HG03432 (cell line): ENCODE measurements at regions not wholly inside any gene's neighbourhood (a gene's known extent, or its start where the extent isn't known, plus 50 kb on each side); places are given as distances from the start of the nearest gene placed in this dataset.

ENCODE experiments used
- ATAC-seq: cut with Tn5 transposase; IDR thresholded peaks from one replicate; pipeline ENCODE4 v1.9.1; 2021; ENCODE audit warnings: mild to moderate bottlenecking, moderate library complexity; ENCODE audit not compliant: unreplicated experiment

DNA sequence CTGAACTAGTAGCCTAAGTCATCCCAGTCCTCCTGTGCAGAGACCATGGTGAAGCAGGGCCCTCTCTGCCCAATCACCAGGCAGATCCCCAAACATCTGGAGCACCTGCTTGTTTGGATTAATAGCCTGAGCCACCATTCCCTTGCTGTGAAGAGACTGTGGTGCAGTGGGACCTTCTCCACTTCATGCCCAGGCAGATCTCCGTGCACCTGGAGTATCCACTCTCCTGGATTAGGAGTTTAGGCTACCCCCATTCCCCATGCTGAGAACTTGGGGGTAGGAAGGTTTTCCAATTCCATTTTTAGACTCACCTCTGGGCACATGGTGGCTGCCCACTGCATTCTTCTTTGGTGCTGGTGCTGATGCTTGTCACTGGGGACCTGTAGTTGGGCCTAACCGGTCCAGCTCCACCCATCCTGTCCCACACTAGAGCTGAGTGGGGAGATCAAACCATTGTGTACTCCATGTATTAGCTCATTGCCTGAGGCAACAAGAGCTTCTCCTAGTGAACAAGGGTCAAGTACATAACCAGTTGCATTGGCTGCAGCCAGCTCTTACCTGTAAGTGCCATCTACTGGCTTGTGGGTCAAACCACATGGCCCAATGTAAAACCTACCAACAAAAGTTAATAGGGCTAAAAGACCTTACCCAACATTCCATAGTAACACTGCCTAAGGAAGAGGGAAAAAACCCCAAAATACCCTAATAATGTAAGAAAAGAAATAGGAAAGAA lies 382.5 kb upstream of the CBLB start:
- no peak for ATAC-seq

DNA sequence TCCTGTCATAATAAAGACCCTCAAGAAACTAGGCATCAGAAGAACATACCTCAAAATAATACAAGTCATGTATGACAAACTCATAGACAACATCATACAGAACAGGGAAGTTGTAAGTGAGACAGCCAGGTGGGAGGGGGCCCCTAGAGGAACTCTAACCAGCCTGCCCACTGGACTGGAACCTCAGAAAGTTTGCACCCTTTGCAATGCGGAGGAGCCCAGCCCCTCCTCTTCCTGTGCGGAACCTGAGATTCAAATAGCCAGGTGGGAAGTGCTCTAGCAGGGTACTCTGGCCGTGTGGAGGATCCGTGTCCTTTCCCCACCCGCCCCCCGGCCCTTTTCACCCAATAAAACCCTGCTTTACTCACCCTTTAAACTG lies 387.0 kb upstream of the CBLB start:
- peak; percentile 95 for ATAC-seq

DNA sequence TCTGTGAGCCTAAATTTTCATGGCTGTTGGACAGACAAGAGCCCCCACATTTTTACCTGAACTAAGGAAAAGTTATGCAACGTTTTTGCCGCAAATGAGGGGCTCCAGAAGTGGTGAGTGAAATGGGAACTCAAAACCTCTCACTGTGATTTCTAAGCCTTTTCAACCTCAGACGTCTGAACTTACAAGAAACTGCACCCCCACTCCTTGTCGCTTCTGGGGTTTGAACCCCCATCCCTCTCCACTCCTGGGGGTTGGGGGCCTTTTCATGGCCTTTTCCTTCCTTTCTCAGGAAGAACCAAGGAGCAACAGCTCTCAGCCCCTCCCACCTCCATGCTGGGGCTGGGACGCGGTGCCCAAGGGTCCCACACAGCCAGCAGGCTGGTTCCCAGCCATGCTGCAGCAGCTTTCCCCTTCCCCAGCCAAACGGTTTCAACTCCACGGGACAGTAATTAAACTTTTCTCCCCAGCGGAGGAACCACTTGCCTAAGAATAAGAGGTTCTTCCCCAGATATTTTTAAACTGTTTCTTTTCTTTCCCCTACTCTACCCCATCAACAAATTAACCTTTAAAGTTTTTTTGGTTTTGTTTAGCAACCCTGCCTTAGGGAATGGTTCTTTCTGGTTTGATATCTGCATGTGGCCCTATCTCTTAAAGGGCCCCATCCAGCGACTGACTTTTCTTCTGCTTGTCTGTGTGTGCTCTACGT lies 387.6 kb upstream of the CBLB start:
- ATAC-seq = peak; percentile 37

DNA sequence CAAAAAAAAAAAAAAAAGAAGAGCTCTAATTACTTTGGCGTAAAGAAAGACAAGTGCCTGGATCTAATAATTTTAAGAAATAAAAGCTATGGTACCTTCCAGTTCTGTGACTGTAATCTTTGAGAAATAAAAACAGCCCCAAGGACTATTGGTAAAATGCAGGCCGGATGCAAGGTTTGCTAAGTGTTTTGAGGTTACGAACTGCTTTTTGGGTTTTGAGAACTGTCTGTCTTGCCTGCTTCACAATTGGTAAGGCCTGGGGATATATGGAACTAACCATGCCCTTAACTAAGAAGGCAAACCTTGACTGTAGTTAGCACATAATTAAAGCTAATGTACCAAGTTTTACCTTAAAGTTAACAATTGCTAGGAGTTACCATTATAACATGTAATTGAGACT lies 388.4 kb upstream of the CBLB start:
- ATAC-seq = no peak

DNA sequence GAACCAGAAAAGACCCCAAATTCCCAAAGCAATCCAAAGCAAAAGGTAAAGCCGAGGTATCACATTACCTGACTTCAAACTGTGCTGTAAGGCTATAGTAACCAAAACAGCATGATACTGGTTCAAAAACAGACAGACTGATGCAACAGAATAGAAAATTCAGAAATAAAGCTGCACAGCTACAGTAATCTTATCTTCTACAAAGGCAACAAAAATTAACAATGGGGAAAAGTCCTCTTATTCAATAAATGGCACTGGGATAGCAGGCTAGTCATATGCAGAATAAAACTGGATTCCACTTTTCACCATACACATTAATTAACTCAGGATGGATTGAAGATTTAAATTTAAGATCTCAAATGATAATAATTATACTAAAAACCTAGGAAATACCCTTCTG lies 392.6 kb upstream of the CBLB start:
- ATAC-seq = no peak

DNA sequence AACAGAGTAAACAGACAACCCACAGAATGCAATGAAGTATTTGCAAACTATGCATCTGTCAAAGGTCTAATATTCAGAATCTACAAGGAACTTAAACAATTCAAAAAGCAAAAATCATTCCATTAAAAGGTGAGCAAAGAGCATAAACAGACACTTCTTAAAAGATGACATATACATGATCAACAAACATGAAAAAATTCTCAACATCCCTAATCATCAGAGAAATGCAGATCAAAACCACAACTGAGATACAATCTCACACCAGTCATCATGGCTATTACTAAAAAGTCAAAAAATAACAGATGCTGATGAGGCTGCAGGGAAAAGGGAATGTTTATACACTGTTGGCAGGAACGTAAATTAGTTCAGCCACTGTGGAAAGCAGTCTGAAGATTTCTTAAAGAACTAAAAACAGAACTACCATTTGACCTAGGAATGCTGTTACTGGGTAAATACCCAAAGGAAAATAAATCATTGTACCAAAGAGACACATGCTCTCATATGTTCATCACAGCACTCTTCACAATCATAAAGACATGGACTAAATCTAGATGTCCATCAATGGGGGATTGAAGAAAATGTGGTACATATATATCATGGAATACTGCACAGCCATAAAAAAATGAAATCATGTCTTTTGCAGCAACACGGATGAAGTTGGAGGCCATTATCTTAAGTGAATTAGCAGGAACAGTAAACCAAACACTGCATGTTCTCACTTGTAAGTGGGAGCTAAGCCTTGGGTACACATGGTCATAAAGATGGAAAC lies 393.3 kb upstream of the CBLB start:
- no peak for ATAC-seq

DNA sequence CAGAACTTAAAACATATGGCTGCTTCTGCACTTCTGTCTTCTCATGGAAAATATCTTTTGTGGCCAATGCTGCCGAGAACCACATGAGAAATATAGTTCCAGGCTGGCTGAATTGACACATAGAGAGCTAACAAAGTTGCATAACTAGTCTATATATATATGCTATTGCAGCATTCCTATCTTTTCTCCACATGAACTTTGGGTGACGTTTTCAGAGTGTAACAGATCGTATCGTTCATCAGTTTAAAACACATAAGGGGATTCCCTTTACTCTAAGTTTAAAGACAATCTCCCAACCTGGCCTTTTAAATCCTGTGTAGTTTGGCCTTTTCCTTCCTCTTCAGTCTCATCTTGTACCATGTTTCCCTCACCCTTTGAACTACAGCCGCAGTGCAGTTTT lies 394.2 kb upstream of the CBLB start:
- no peak for ATAC-seq

DNA sequence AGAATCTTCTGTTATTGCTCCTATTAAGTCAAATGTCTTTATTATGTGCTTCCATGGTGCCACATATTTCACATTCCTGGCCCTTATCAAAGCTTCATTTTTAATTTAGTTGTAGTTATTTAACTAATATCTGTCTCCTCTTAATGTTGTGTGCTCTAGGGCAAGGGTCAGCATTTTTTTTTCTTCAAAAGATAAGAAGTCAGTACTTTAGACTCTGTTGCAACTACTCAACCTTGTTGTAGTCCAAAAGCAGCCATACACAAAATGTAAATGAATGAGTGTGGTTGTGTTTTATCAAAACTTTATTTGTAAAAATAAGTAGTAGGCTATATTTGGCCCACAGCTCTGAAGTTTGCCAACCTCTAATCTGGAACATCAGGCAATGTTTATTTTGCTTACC lies 394.7 kb upstream of the CBLB start:
- no peak for ATAC-seq

DNA sequence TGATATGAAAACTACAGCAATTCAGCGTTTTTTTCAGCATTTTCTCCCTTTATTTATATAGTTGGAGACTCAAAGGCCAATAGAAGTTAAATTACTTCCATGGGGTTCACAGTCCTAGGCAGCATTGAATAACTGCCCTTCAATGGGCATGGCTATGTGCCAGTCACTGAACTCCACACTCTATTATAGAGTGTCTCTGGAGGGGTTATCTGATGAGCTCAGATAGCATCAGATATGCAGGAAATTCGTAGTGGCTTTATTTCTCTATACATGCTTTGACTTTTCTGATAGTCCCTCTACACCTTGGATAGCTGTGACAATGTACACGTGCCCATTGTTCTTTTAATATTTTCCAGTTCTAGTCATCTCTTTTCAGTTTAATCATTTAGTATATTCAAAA lies 396.9 kb upstream of the CBLB start:
- no peak for ATAC-seq

DNA sequence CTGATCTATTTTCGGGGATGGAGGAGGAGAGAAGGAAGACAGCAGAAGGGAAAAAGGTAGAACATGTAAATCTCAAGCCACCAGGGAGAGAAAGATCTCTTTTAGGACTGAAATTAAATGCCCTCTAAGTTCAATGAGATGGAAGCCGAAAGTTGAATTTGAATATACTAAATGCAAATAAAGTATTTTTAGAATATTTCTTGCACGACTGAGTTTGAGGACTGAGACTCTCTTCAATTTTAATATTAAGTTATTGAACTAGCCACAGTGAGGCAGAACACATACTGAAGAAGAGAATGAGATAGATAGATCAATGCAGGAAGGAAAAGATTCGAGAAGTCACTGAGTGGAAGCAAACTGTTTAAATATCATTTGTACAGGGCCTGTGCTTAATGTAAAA lies 399.9 kb upstream of the CBLB start:
- peak; percentile 60 for ATAC-seq

DNA sequence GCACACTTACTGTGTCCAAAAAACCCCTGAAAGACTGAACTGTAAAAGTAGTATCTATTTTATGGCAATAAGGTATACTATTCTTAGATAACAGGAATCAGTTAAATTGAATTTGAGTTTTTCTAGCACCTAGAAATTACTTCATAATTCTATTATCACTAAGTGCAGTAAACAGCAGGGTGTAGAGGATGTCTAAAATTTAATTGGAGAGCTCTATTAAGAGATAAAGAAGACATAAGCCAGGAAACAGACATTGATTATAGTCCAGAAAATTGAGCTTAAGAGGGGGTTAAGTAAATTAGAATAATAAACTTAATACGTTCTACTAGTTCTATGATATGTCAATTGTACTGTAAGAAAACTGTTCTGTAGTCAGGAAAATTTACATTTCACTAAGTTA lies 403.5 kb upstream of the CBLB start:
- no peak for ATAC-seq

DNA sequence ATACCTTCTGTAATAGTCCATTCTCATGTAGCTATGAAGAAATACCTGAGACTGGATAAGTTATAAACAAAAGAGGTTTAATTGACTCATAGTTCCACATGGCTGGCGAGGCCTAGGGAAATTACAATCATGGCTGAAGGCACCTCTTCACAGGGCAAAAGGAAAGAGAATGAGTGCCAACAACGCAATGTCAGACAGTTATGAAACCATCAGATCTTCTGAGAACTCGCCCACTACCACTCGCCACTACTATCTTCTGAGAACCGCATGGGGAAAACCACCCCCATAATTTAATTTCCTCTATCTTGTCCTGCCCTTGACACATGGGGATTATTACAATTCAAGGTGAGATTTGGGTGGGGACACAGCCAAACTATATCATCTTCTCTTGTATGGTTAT lies 406.8 kb upstream of the CBLB start:
- no peak for ATAC-seq

DNA sequence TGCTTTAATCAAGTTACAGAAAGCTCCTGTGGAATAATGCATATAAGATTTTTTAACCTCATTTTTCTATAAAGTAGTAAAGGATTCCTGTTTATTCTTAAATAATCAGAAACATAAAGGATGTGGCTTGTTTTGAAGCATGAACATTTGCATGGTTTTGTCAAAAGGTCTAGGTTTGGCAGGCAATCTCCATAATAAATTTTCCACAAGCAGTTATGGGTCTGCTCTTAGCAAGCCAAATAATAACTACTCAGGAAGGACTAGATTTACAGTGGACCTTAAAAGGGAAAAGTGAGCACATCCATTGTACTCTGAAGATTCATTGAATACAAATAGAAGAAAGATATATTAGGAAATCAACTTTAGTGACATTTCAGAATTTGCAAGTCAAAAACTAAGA lies 407.3 kb upstream of the CBLB start:
- no peak for ATAC-seq

DNA sequence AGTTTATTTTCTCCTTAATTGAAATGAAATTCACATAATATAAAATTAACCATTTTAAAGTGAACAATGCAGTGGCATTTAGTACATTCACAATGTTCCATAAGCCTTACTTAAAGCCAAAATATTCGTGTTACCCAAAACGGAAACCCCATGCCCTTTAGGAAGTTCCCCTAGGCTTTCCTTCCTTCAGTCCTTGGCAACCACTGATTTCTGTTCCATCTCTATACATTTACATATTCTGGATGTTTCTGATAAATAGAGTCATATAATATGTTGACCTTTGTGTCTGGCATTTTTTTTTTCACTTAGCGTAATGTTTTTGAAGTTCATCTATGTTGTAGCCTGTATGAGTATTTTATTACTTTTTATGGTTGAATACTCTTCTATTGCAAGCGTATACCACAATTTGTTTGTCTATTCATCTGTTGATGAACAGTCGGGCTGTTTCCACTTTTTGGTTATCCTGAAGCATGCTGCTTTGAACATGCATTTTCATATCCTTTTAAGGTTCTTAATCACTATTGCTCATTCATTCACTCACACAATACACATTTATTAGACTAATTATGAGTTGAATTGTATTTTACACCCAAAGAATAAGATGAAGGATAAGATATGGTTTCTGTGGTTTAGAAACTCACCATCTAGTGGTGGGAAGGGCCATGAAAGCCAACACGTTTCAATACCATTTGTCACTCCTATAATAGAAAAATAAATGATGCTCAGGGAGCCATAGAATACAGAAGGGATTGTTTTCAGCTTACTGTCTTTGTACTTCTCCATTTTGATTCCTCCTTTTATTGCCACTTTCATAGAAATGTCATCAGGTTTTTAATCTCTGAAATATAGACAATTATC lies 408.2 kb upstream of the CBLB start:
- ATAC-seq = no peak

DNA sequence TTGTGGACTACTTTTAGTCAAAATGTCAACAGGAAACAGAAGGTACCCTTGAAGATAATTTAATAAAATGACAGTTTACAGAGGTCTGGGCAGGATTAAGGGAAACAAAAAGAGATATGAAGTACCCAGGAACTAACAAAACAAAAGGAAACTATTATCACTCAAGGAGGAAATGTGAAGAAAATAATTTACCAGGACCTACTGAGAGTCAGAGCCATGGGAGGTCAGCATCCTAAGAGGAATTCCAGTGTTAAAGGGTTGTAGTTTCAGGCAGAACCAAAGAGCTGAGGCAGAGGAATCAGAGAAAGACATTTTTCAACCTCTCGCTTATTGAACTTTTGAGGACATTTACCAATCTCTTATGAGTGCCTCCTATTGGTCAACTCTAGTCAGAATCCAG lies 408.9 kb upstream of the CBLB start:
- ATAC-seq = no peak

DNA sequence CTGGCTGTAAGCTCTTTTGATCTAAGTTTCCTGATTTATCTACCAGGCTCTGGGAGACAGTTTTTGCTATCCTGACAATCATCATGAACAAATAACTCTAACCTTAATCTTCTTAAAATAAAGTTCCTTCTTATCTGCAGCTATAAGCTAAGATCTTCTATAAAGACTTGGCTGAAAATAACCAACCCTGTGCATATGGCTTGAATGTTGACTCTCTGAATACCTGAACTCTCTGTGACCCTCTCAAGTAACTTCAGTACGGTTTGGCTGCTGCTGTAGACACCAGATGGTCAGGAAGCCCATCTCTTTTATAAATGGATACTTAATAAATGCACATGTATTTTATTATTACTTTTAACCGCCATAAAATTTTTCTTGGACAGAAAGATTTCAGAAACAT lies 412.4 kb upstream of the CBLB start:
- ATAC-seq = no peak

DNA sequence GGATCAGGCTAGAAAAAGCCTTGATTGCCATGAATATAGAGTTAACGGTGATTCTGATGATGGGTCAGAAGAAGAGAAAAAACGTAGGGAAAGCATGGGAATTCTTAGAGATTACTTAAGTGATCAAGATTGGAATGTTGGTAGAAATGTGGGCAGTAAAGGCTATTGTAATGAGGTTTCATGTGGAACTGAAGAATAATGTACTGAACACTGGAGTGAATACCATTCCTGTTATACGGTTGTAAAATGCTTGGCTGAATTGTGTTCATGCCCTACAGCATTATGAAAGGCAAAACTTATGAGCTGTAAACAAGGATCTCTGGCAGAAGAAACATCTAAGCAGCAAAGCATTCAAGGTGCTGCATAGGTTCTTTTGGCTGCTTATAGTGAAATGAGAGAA lies 414.1 kb upstream of the CBLB start:
- ATAC-seq = no peak

DNA sequence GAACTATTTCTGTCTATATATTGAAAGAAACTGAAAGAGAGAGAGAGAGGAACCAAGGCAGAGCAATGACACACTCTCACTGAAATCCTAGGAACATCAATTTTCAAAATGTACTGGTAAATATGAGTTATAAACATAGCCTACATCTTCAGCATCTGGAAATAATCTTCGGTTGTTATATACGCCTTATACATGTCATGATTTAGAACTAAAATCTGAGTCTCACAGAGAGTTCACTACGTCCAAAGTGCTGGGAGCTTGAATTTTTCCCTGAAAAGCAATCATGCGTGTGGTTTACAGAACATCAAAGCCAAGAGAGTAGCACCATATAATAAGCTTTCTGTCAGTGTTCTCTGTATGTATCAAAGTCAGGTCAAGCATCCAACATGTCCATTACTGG lies 420.0 kb upstream of the CBLB start:
- ATAC-seq = no peak

DNA sequence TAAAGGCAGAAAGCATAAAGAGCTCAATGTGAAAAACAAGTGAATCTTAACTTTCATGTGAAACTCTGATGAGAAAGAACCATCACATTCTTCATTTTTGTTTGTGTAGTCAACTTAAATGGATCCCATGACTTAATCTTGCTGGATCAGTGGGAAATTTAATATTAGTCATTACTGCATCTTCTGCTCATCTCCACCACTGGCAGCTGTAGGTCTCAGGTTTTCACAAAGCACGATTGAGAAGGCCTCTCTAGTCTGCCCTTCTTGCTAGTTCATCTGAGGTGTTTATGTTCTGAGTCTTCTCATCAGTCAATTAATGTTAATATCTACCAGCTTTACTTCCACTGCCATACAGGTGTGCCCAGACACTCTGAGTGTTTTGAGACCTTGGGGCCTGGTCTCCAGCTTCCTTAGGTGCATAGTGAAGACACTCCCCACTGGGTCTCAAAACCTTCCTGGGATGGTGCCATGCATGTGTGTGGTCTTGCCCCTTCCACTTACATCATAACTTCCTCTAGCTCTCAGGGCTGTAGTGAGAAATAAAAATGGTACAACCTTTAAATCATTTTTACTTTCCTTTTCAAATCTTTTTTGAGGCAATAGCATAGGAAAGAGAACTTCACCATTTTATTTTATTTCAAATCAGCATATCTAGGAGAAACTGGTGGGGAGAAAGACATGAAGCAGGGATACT lies 421.6 kb upstream of the CBLB start:
- ATAC-seq = no peak

DNA sequence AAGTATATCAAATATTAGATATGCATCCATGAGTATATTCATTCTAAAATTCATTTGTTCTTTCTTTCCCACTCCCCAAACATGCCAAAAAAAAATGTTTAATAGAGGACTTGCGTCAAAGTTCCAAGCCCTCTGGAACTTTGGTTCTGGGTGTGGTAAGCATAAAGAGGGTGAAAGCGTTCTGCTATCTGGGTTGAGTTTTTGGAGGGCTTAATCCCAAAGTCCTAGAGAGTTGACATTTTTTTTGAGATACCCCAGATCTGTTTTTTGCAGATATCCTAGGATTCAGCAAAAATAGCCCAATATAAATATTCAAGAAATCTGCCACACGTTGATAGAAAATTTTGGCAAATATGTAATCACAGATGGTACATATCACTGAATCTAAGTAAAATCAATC lies 424.3 kb upstream of the CBLB start:
- no peak for ATAC-seq

DNA sequence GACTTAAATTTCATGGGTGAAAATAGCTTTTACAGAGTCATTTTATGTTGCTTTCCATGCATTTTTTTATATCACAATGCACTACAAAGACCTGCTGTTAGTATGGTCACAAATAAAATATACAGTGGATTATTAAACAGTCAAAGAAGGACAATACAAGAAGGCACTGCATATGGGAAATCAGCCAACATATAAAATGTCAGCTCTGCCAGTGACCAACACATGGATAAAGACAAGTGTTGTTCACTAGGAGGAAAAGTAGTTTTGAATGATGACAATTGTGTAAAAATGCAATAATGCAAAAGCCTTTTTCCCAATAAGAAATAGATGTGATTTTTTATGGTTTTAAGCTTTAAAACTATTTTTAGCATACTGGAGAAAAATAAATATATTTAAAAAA lies 425.3 kb upstream of the CBLB start:
- no peak for ATAC-seq
